Stimulated activated naive B cell treated with anti-CD40 and anti-IgM and Interleukin-4, amounts not matched to agents 10 μg/mL and 1 μg/mL and 100 μg/mL, for 72 hours (primary cell): ENCODE measurements at regions not wholly inside any gene's neighbourhood (a gene's known extent, or its start where the extent isn't known, plus 50 kb on each side); places are given as distances from the start of the nearest gene placed in this dataset.

Experiments
- ATAC-seq, 2 donors: fragments of 150-1000 bp; cut with Tn5 transposase; replicated peaks; 2 replicates each; pipeline ENCODE4 v1.10.0; 2021; ENCODE audit warnings: moderate library complexity in 1 of 2
- DNase-seq: peaks from one replicate; pipeline ENCODE4 v3.0.0; 2021
- H3K27ac Mint-ChIP-seq: one replicate; pipeline ENCODE4 v1.8.0; 2022; ENCODE audit warnings: mild to moderate bottlenecking, mixed read lengths
- H3K27me3 Mint-ChIP-seq, 2 donors: one replicate each; pipeline ENCODE4 v1.8.0; 2022; ENCODE audit warnings: mixed read lengths in 2 of 2
- H3K36me3 Mint-ChIP-seq, 2 donors: one replicate each; pipeline ENCODE4 v1.8.0; 2022; ENCODE audit warnings: mixed read lengths in 2 of 2, mild to moderate bottlenecking in 1 of 2
- H3K4me1 Mint-ChIP-seq, 2 donors: one replicate each; pipeline ENCODE4 v1.8.0; 2022; ENCODE audit warnings: mixed read lengths in 2 of 2, mild to moderate bottlenecking in 1 of 2
- H3K4me3 Mint-ChIP-seq, 2 donors: one replicate each; pipeline ENCODE4 v1.8.0; 2022; ENCODE audit warnings: mild to moderate bottlenecking in 2 of 2, mixed read lengths in 2 of 2, moderate library complexity in 1 of 2
- H3K9me3 Mint-ChIP-seq, 2 donors: one replicate each; pipeline ENCODE4 v1.8.0; 2022; ENCODE audit warnings: mixed read lengths in 2 of 2, mild to moderate bottlenecking in 1 of 2

DNA sequence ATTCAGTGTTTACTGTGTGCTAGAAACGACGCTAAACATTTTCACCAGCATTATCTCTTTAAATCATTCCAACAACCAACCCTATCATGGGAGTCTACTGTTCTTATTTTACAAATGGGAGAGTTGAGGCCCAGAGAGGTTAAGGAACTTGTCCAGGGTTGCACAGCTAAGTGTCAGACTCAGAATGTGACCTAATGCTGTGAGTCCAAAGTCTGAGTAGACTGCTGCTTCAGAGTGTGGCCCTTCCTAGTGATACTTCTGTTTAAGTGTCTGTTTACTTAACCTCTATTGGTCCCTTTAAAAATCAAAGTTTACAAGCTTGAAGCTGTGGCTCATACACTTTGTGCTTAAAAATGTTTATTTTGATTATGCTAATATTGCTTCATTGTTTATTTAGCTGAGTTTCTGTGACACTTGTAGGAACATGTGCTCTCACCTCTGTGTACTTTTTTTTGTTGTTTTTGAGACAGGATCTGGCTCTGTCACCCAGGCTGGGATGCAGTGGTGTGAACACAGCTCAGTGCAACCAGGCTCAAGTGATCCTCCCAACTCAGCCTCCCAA is 84.4 kb upstream of the SYPL1 start:
- DNase-seq (no peak), ATAC-seq (no peak)
- Mint-ChIP-seq H3K4me1 (no peaks in the 10 kb centered on the region), H3K9me3 (no peaks in the 10 kb centered on the region), H3K36me3 (no peaks in the 10 kb centered on the region), H3K4me3 (no peak overlapping the region), H3K27me3 (peaks cover 14 to 34% of the 10 kb centered on the region in 2 donors), H3K27ac (no peak overlapping the region)

DNA sequence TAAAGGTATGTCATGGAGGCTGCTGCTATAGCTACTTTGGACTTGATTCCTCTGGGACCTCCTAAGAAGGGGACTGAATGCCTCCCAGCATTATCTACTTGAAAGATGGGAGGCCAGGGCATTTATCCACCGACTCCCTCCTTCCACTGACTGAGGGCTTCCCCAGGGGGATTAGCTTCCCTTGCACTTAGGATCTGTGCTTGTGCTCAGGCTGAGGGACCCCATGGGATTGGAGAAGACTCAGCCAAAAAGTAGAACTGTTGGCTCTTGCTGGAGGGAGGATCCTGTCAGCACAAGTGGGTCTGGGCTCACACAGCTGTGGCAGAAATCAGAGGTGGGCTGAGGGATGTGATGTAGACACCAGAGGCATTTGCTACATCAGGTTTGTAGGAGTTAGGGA is 81.5 kb upstream of the SYPL1 start:
- DNase-seq, result no peak
- H3K27ac Mint-ChIP-seq, result no peak overlapping the region
- H3K9me3 Mint-ChIP-seq, result no peaks in the 10 kb centered on the region
- no peak for ATAC-seq
- H3K36me3 Mint-ChIP-seq, result no peaks in the 10 kb centered on the region
- peaks cover 20 to 46% of the 10 kb centered on the region in 2 donors for H3K27me3 Mint-ChIP-seq
- H3K4me1 Mint-ChIP-seq, result no peaks in the 10 kb centered on the region
- no peak overlapping the region for H3K4me3 Mint-ChIP-seq

DNA sequence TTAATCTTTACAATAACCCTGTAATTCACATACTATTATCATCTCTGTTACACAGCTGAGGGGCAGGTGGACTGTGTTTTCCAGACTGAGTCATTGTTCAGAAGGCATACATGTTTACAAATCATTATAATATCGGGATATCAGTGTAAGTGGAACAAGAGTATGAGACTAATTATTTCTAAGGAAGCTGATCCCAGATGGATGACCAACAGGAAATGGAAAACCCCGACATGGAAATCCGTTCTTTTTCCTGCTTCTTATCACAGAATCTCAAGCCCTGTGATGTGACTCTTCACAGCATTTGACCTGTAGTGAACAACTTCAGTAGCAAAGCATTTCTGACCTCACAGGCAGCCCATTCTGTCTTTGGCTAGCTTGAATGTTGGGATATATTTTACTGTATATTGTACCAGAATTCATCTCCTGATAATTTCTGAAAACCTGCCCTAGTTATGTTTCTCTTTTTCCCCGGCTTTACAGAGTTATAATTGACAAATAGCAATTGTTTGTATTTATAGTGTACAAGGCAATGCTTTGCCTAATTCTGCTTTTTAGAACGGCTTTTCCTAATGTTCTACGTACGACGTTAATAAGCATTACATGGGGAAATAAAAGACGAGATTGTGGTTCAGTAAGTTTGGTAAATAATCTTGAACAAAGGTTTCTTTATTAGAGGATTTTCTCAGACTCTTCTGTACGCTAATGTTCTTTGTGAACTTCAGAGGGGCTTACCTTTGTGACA is 78.6 kb upstream of the SYPL1 start:
- Mint-ChIP-seq H3K36me3 (no peaks in the 10 kb centered on the region), H3K9me3 (no peaks in the 10 kb centered on the region), H3K4me3 (no peak overlapping the region), H3K4me1 (no peaks in the 10 kb centered on the region), H3K27ac (no peak overlapping the region), H3K27me3 (peaks cover 20 to 41% of the 10 kb centered on the region in 2 donors)
- no peak for ATAC-seq
- no peak for DNase-seq

- no peaks in the 10 kb centered on the region for H3K36me3 Mint-ChIP-seq
- DNase-seq, result no peak
- no peaks in the 10 kb centered on the region for H3K4me1 Mint-ChIP-seq
- H3K27me3 Mint-ChIP-seq, result peaks cover 8 to 24% of the 10 kb centered on the region in 2 donors
- no peak overlapping the region for H3K27ac Mint-ChIP-seq
- no peak for ATAC-seq
- H3K4me3 Mint-ChIP-seq, result no peak overlapping the region
- no peaks in the 10 kb centered on the region for H3K9me3 Mint-ChIP-seq
Observed at GRCh38 chr7:106187613-106188350, 75.7 kb upstream of the SYPL1 start.

GRCh38 chr7:106185719-106186118 is 73.6 kb upstream of the SYPL1 start:
- Mint-ChIP-seq H3K9me3 (no peaks in the 10 kb centered on the region), H3K4me3 (no peak overlapping the region), H3K36me3 (no peaks in the 10 kb centered on the region), H3K4me1 (no peaks in the 10 kb centered on the region), H3K27me3 (peaks cover under 1 to 14% of the 10 kb centered on the region in 2 donors), H3K27ac (no peak overlapping the region)
- no peak for DNase-seq
- ATAC-seq, result no peak

DNA sequence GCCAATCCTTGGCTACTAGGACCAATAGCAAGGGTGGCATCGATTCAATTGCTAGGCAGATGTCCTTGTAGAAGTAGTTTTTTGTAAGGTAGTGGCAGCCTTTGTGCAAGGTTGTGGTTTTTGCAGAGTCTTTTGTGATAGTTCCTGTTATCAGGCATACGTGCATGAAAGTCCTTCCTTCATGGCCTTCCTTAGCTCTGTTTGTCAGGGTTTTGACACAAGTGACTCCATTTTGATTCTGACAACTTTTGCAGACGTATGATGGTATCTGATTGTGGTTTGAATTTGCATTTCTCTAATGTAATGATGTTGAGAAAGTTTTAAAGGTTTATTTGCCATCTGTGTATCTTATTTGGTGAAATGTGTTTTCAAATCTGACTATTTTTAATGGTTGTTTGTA is 71.8 kb upstream of the SYPL1 start:
- Mint-ChIP-seq H3K27ac (no peak overlapping the region), H3K36me3 (no peaks in the 10 kb centered on the region), H3K4me3 (no peak overlapping the region), H3K9me3 (no peaks in the 10 kb centered on the region), H3K27me3 (peaks cover 12 to 16% of the 10 kb centered on the region in 2 donors), H3K4me1 (peaks cover 0 to 5% of the 10 kb centered on the region in 2 donors)
- ATAC-seq (no peak), DNase-seq (no peak)

DNA sequence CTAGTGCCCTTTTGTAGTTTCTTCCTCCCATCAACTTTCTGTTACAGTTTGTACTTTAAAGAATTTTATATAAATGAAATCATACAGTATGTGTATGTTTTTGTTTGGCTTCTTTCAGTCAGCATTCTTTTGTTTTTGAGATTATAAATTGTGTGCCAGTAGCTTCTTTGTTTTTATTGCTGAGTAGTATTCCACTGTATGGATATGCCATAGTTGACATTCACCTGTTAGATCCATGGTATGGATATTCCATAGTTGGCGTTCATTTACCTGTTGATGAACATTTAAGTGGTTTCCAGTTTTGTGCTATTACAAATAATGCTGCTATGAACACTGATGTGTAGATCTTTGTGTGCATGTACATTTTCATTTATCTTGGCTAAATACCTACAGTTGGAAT is 70.8 kb upstream of the SYPL1 start:
- DNase-seq (no peak), ATAC-seq (no peak)
- Mint-ChIP-seq H3K4me1 (peaks cover 0 to 5% of the 10 kb centered on the region in 2 donors), H3K27me3 (peaks cover 9 to 17% of the 10 kb centered on the region in 2 donors), H3K36me3 (no peaks in the 10 kb centered on the region), H3K9me3 (no peaks in the 10 kb centered on the region), H3K4me3 (no peak overlapping the region), H3K27ac (no peak overlapping the region)

- Mint-ChIP-seq H3K4me3 (no peak overlapping the region), H3K4me1 (peaks cover 3 to 7% of the 10 kb centered on the region in 2 donors), H3K27me3 (peaks cover 9 to 17% of the 10 kb centered on the region in 2 donors), H3K9me3 (no peaks in the 10 kb centered on the region), H3K27ac (no peak overlapping the region), H3K36me3 (no peaks in the 10 kb centered on the region)
- DNase-seq, result no peak
- ATAC-seq, result no peak
Observed at GRCh38 chr7:106181658-106182265, 69.7 kb upstream of the SYPL1 start.

DNA sequence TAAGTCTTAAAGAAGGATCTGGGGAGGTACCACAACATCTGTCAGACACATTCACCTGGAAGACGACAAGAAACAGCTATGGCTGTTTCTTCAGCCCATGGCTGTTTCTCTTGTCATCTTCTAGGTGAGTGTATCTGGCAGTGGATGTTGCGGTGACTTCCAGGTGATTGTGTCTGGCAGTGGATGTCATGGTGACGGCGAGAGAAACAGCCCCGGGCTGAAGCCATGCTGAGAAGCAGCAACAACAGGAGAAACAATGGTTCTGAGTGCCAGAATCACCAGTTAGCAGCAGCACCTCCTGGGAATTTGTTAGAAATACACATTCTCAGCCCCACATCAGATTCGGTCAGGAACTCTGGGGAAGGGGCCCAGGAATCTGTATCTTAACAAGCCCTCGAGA is 68.6 kb upstream of the SYPL1 start:
- Mint-ChIP-seq H3K36me3 (no peaks in the 10 kb centered on the region), H3K4me1 (peaks cover 5 to 12% of the 10 kb centered on the region in 2 donors), H3K9me3 (no peaks in the 10 kb centered on the region), H3K4me3 (no peak overlapping the region), H3K27me3 (peaks cover 18 to 27% of the 10 kb centered on the region in 2 donors), H3K27ac (no peak overlapping the region)
- ATAC-seq (no peak), DNase-seq (no peak)

DNA sequence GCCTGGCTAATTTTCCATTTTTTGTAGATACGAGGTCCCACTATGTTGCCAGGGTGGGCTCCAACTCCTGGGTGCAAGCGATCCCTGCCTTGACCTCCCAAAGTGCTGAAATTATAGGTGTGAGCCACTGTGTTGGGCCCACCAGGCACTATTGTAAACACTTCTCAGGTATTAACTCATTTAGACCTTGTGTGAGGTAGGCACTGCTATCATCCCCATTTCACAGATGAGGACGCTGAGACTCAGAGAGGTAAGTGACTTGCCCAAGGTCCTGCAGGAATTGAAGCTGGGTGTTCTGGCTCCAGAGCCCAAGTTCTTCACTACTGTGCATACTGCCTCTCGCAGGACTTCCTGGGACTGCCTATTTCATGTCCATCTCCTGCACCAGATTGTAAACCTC is 67.1 kb upstream of the SYPL1 start:
- DNase-seq, result no peak
- H3K4me3 Mint-ChIP-seq, result no peak overlapping the region
- peaks cover 26 to 27% of the 10 kb centered on the region in 2 donors for H3K27me3 Mint-ChIP-seq
- no peak for ATAC-seq
- H3K27ac Mint-ChIP-seq, result no peak overlapping the region
- no peaks in the 10 kb centered on the region for H3K9me3 Mint-ChIP-seq
- H3K36me3 Mint-ChIP-seq, result no peaks in the 10 kb centered on the region
- H3K4me1 Mint-ChIP-seq, result peaks cover 5 to 12% of the 10 kb centered on the region in 2 donors

DNA sequence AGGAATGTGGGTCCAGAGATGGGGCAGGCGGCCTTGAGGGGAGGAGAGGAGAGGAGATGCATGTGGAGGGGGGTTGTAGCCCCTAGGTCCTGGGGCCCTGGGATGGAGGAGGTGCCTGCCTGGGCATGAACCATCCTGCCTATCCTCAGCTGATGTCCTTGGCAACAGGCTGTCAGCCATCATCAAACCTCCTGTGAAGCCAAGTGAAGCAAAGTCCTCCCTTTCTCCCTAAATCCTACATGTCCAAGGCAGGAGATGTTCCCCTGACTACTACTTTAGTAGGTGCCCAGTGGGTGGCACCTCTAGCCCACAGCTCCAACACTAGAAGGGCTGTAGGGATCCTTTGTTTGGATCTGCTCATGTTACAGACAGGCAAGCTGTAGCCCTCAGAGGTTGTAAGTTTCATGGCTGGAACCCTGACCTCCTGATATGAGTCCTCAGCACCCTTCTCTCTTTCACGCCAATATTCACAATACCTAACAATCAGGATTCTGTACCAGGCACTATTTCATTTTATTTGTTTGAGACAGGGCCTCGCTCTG is 66.6 kb upstream of the SYPL1 start:
- peaks cover 5 to 12% of the 10 kb centered on the region in 2 donors for H3K4me1 Mint-ChIP-seq
- H3K27me3 Mint-ChIP-seq, result peaks cover 27% of the 10 kb centered on the region in 2 donors
- ATAC-seq, result no peak

DNA sequence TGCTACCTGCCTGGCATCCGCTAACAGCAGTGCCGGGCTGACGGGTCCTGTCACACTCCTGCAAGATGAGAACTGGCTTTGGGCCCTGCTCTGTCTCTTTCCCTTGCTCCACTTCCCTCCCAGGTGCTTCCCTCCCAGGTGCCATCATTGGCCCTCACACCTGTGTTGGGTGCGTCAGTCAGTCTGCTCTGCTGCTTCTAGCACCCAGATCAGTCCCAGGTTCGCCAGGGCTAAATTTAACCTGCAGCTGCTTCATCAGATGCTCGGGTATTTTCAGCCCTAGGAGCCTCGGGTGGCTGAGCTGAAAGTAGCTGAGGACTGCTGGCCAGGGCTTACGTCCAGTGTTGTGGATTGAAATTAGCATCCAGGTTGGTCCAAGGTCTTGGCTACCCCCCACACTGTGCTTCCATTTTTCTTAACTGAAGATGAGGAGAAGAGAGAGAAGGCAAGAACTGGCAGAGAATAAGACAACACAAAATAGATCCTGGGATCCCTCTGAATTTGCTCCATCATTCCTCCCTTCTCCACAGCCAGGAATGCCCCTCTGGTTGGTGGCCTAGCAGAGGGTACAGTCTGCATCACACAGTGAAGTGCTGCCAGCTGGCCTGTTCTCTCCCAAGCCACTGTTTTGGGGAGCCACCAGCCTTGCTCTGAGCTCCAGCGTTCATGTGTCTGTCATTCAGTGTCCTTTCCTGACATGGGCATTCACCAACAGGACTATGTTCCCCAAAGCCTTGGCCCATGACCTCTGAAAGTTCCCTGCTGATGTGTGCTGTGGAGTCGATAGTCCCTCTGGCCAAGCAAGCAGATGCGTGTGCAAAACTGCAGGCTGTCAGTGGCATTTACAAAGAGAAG is 65.9 kb upstream of the SYPL1 start:
- H3K4me3 Mint-ChIP-seq, result no peak overlapping the region
- no peak overlapping the region for H3K27ac Mint-ChIP-seq
- peaks cover 5 to 12% of the 10 kb centered on the region in 2 donors for H3K4me1 Mint-ChIP-seq
- ATAC-seq (peak in 1 of 2 donors; percentile 46), DNase-seq (no peak)
- peaks cover 27% of the 10 kb centered on the region in 2 donors for H3K27me3 Mint-ChIP-seq
- H3K9me3 Mint-ChIP-seq, result no peaks in the 10 kb centered on the region
- H3K36me3 Mint-ChIP-seq, result no peaks in the 10 kb centered on the region

More for the DNA sequence above, 66.6 kb upstream of the SYPL1 start:
- Mint-ChIP-seq H3K9me3 (no peaks in the 10 kb centered on the region), H3K36me3 (no peaks in the 10 kb centered on the region), H3K27ac (no peak overlapping the region), H3K4me3 (no peak overlapping the region)
- DNase-seq, result no peak

- Mint-ChIP-seq H3K27ac (no peak overlapping the region), H3K4me1 (peaks cover 5 to 12% of the 10 kb centered on the region in 2 donors), H3K9me3 (no peaks in the 10 kb centered on the region), H3K27me3 (peaks cover 27% of the 10 kb centered on the region in 2 donors), H3K36me3 (no peaks in the 10 kb centered on the region), H3K4me3 (no peak overlapping the region)
- ATAC-seq (no peak), DNase-seq (no peak)
Observed at GRCh38 chr7:106177300-106177690, 65.2 kb upstream of the SYPL1 start.
